Urinary bladder (tissue), 3 donors: ENCODE measurements at regions not wholly inside any gene's neighbourhood (a gene's known extent, or its start where the extent isn't known, plus 50 kb on each side); places are given as distances from the start of the nearest gene placed in this dataset.

Source experiments
- DNase-seq: peaks from one replicate; pipeline ENCODE4 v3.0.0-alpha.2; 2015; ENCODE audit errors: extremely low spot score
- H3K27ac ChIP-seq: one replicate; pipeline ENCODE4 v1.5.1; 2013; ENCODE audit warnings: low read depth, mild to moderate bottlenecking, moderate library complexity
- H3K36me3 ChIP-seq: one replicate; pipeline ENCODE4 v1.6.1; 2013; ENCODE audit warnings: mild to moderate bottlenecking, moderate library complexity; ENCODE audit not compliant: insufficient read depth
- H3K4me1 ChIP-seq: one replicate; pipeline ENCODE4 v1.6.1; 2013; ENCODE audit warnings: mild to moderate bottlenecking, moderate library complexity; ENCODE audit not compliant: insufficient read depth
- H3K4me3 ChIP-seq: one replicate; pipeline ENCODE4 v1.5.1; 2013; ENCODE audit warnings: low read depth, low read length
- WGBS: extraction: QIAGEN DNeasy Blood & Tissue Kit; methylation state at CpG from one replicate; pipeline ENCODE4 v1.1.7; 2013; 5-methylcytosine and 5-hydroxymethylcytosine counted together
- donor health status: healthy with polysubstance abuse.
- donor health status: healthy.

DNA sequence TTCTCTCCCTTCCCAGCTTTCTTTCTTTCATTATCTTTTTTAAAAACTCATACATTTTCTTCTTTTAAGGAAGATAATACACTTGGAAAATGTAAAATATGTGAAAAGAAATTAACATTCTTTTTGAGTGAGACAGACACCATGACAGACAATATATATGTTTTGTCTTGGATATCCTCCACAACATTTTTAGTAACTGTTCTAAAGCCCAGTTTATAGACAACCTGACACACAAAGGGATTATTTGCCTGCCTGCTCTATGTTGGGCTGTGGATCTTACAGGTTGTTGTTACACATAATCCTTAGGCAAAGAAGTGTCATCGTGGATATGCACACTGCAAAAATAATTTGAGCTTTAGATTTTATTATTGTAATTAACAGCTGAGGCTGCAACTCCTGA is 301.4 kb upstream of the PDGFD start:
- H3K4me1 ChIP-seq = no peaks in the 10 kb centered on the region
- no peaks in the 10 kb centered on the region for H3K36me3 ChIP-seq
- H3K27ac ChIP-seq = no peak overlapping the region
- no peak overlapping the region for H3K4me3 ChIP-seq
- 59% methylated on average over 1 of the region's 1 CpG for WGBS
- DNase-seq = no peak

- Histone ChIP-seq H3K4me1 (no peaks in the 10 kb centered on the region), H3K36me3 (no peaks in the 10 kb centered on the region), H3K27ac (no peak overlapping the region), H3K4me3 (no peak overlapping the region)
- no peak for DNase-seq
- WGBS = 67% methylated on average over 1 of the region's 1 CpG
Measured at GRCh38 chr11:104464691-104465090, 300.7 kb upstream of the PDGFD start.

DNA sequence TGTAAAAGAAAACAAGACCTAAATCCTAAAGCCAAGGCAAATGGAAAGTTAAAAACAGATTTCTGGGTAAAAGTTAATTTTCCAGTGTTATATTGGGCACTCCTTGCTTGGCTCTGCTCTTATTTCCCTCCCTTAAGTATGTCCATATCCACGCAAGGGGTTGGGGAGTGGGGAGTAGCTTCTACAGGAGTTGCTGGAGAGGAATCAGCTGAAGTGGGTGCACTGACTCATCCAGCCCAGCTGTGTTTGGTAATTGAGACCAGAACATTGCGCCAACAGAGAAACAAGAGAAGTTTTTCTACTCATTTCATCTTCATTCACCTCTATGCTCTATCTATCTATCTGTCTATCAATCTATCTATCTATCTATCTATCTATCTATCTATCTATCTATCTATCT is 298.4 kb upstream of the PDGFD start:
- Histone ChIP-seq H3K4me3 (no peak overlapping the region), H3K27ac (no peak overlapping the region), H3K4me1 (no peaks in the 10 kb centered on the region), H3K36me3 (no peaks in the 10 kb centered on the region)
- 71% methylated on average over 2 of the region's 2 CpGs for WGBS
- no peak for DNase-seq

- Histone ChIP-seq H3K4me1 (no peaks in the 10 kb centered on the region), H3K36me3 (no peaks in the 10 kb centered on the region), H3K27ac (no peak overlapping the region), H3K4me3 (no peak overlapping the region)
- WGBS = 67% methylated on average over 4 of the region's 4 CpGs
- no peak for DNase-seq
Measured at GRCh38 chr11:104451197-104451893, 287.4 kb upstream of the PDGFD start.

GRCh38 chr11:104443387-104443786 is 279.4 kb upstream of the PDGFD start:
- H3K27ac ChIP-seq = no peak overlapping the region
- no peaks in the 10 kb centered on the region for H3K36me3 ChIP-seq
- H3K4me1 ChIP-seq = no peaks in the 10 kb centered on the region
- no peak overlapping the region for H3K4me3 ChIP-seq
- no peak for DNase-seq

DNA sequence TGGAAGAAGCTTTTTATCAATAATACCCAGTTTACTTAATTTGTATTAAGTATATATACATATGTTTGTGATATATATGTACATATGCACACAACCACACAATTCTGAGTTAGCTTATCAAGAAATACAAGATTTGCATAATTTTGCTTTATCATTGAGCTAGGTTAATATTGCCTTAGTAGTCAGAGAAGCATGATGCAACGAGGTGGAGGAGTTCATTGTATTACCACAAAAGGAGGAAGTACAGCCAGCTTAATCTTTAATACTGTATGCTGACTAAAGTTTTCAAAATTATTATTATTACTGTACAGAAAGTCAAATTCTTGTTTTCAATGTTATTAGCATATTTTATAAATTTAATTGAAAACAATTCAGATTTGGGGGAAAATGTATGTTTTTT is 278.4 kb upstream of the PDGFD start:
- WGBS = 69% methylated on average over 1 of the region's 1 CpG
- Histone ChIP-seq H3K36me3 (no peaks in the 10 kb centered on the region), H3K4me3 (no peak overlapping the region), H3K27ac (no peak overlapping the region), H3K4me1 (no peaks in the 10 kb centered on the region)
- no peak for DNase-seq

GRCh38 chr11:104435494-104435893 is 271.5 kb upstream of the PDGFD start:
- H3K4me1 ChIP-seq = no peaks in the 10 kb centered on the region
- no peak for DNase-seq
- H3K4me3 ChIP-seq = no peak overlapping the region
- no peaks in the 10 kb centered on the region for H3K36me3 ChIP-seq
- H3K27ac ChIP-seq = no peak overlapping the region

DNA sequence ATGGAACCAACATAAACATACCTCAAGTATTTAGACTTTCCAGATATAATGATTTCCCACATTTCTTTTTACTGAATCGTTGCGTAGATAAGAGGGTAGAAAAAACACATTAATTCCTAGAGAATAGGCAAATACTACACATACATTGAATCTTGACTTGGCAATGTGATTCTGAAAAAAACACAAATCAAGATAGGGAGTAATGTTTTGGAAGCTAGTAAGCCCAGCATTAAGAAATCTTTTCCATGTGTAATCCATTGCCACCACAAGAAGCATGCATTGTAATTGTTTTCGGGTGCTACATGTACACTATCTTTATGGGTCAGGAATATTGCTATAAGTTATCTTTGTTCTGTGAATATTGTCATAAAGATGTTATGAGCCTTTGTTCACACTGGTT is 269.8 kb upstream of the PDGFD start:
- H3K4me3 ChIP-seq = no peak overlapping the region
- H3K36me3 ChIP-seq = no peaks in the 10 kb centered on the region
- H3K27ac ChIP-seq = no peak overlapping the region
- no peak for DNase-seq
- WGBS = 68% methylated on average over 3 of the region's 3 CpGs
- no peaks in the 10 kb centered on the region for H3K4me1 ChIP-seq

GRCh38 chr11:104432981-104433380 is 269.0 kb upstream of the PDGFD start:
- WGBS = 65% methylated on average over 1 of the region's 1 CpG
- no peak overlapping the region for H3K4me3 ChIP-seq

DNA sequence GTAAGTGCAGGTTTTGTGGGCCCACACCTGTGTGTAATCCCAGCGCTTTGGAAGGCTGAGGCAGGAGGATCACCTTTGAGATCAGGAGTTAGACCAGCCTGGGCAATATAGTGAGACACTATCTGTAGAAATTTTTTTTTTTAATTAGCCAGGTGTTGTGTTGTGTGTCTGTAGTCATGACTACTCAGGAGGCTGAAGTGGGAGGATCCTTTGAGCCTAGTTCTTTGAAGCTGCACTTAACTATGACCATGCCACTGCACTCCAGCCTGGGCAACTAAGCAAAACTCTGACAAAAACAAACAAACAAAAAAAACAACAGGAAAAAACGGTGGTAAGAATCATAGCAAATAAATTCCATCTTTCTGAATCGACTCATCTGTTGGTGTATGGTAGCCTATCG is 268.6 kb upstream of the PDGFD start:
- Histone ChIP-seq H3K4me3 (no peak overlapping the region), H3K4me1 (no peaks in the 10 kb centered on the region), H3K36me3 (no peaks in the 10 kb centered on the region), H3K27ac (no peak overlapping the region)
- no peak for DNase-seq
- 80% methylated on average over 4 of the region's 4 CpGs for WGBS

More at GRCh38 chr11:104432981-104433380, 269.0 kb upstream of the PDGFD start:
- Histone ChIP-seq H3K27ac (no peak overlapping the region), H3K36me3 (no peaks in the 10 kb centered on the region), H3K4me1 (no peaks in the 10 kb centered on the region)
- no peak for DNase-seq

- 94% methylated on average over 23 of the region's 23 CpGs for whole genome bisulfite sequencing
- Histone ChIP-seq H3K4me3 (no peak overlapping the region), H3K27ac (no peak overlapping the region), H3K4me1 (no peaks in the 10 kb centered on the region), H3K36me3 (no peaks in the 10 kb centered on the region)
- DNase-seq = no peak
Measured at GRCh38 chr11:104422324-104422944, 258.5 kb upstream of the PDGFD start.

DNA sequence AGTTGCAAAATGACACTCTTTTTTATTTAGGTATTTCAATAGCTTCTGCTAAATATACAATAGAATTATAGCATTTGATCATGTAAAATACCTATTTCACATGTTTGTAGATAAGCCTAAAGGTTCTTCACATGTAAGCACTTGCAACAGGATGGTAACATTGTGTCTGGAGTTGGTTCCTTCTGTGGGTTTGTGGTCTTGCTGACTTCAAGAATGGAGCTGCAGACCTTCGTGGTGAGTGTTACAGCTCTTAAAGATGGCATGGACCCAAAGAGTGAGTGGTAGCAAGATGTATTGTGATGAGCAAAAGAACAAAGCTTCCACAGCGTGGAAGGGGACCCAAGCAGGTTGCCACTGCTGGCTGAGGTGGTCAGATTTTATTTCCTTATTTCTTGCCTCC is 246.4 kb upstream of the PDGFD start:
- no peaks in the 10 kb centered on the region for H3K4me1 ChIP-seq
- no peak overlapping the region for H3K4me3 ChIP-seq
- no peak for DNase-seq
- no peak overlapping the region for H3K27ac ChIP-seq
- WGBS = 85% methylated on average over 2 of the region's 2 CpGs
- no peaks in the 10 kb centered on the region for H3K36me3 ChIP-seq

- WGBS = 78% methylated on average over 1 of the region's 1 CpG
Measured at GRCh38 chr11:104408630-104409029, 244.7 kb upstream of the PDGFD start.

GRCh38 chr11:104405277-104405676 is 241.3 kb upstream of the PDGFD start:
- Histone ChIP-seq H3K36me3 (no peaks in the 10 kb centered on the region), H3K4me1 (no peaks in the 10 kb centered on the region), H3K4me3 (no peak overlapping the region), H3K27ac (no peak overlapping the region)
- no peak for DNase-seq
- WGBS = 99% methylated on average over 1 of the region's 1 CpG

More at GRCh38 chr11:104408630-104409029, 244.7 kb upstream of the PDGFD start:
- H3K36me3 ChIP-seq = no peaks in the 10 kb centered on the region
- H3K4me1 ChIP-seq = no peaks in the 10 kb centered on the region
- no peak for DNase-seq
- H3K27ac ChIP-seq = no peak overlapping the region
- no peak overlapping the region for H3K4me3 ChIP-seq
